ENCODE measurements at regions not wholly inside any gene's neighbourhood (a gene's known extent, or its start where the extent isn't known, plus 50 kb on each side); places are given as distances from the start of the nearest gene placed in this dataset.

GRCh38 chr3:106688464-106688863, 688.8 kb upstream of the CCDC54 start:
- Histone ChIP-seq H3K9me3 (no peaks in the 10 kb centered on the region), H3K27ac (no peak overlapping the region), H3K27me3 (ENCODE audit: insufficient read depth in 3 of 3, low read length in 2 of 3) (no peaks in the 10 kb centered on the region), H3K4me1 (no peaks in the 10 kb centered on the region), H3K4me3 (no peak overlapping the region), H3K36me3 (ENCODE audit: insufficient read depth in 1 of 2, low read depth in 1 of 2) (no peaks in the 10 kb centered on the region)
- no peak for TF ChIP-seq CTCF (IDR thresholded peaks at IDR 0.05)
- 27 to 37% (median 31%) methylated on average over 2 of the region's 2 CpGs for whole genome bisulfite sequencing, 3 donors
- DNase-seq (no peak), ATAC-seq (peak in 3 of 4 donors; percentile 21 to 66 (median 24))
- intact Hi-C loops (cut with DNase I), result no loop called here

- H3K4me1 ChIP-seq, result no peaks in the 10 kb centered on the region
- ATAC-seq (no peak), DNase-seq (no peak)
- no peaks in the 10 kb centered on the region for H3K9me3 ChIP-seq
- H3K27me3 ChIP-seq (ENCODE audit: insufficient read depth in 3 of 3, low read length in 2 of 3), result no peaks in the 10 kb centered on the region
- intact Hi-C loops (cut with DNase I), result no loop called here
- no peak overlapping the region for H3K4me3 ChIP-seq
- no peak for TF ChIP-seq CTCF (IDR thresholded peaks at IDR 0.05)
- WGBS, 3 donors, result 74 to 79% (median 78%) methylated on average over 4 of the region's 4 CpGs
- no peak overlapping the region for H3K27ac ChIP-seq
- H3K36me3 ChIP-seq (ENCODE audit: insufficient read depth in 1 of 2, low read depth in 1 of 2), result no peaks in the 10 kb centered on the region
Observed at GRCh38 chr3:106691476-106691875, 685.8 kb upstream of the CCDC54 start.

GRCh38 chr3:106692624-106693023, 684.6 kb upstream of the CCDC54 start:
- DNase-seq (no peak), ATAC-seq (no peak)
- Histone ChIP-seq H3K4me3 (no peak overlapping the region), H3K36me3 (ENCODE audit: insufficient read depth in 1 of 2, low read depth in 1 of 2) (no peaks in the 10 kb centered on the region), H3K27ac (no peak overlapping the region), H3K9me3 (no peaks in the 10 kb centered on the region), H3K4me1 (no peaks in the 10 kb centered on the region), H3K27me3 (ENCODE audit: insufficient read depth in 3 of 3, low read length in 2 of 3) (no peaks in the 10 kb centered on the region)
- 52 to 72% (median 63%) methylated on average over 3 of the region's 3 CpGs for WGBS, 3 donors
- no peak for TF ChIP-seq CTCF (IDR thresholded peaks at IDR 0.05)
- intact Hi-C loops (cut with DNase I), result no loop called here

- WGBS, 3 donors, result 88 to 93% (median 90%) methylated on average over 5 of the region's 5 CpGs
- Histone ChIP-seq H3K27me3 (ENCODE audit: insufficient read depth in 3 of 3, low read length in 2 of 3) (no peaks in the 10 kb centered on the region), H3K9me3 (no peaks in the 10 kb centered on the region), H3K36me3 (ENCODE audit: insufficient read depth in 1 of 2, low read depth in 1 of 2) (no peaks in the 10 kb centered on the region), H3K4me1 (no peaks in the 10 kb centered on the region), H3K27ac (no peak overlapping the region), H3K4me3 (no peak overlapping the region)
- DNase-seq (no peak), ATAC-seq (no peak)
- no peak for TF ChIP-seq CTCF (IDR thresholded peaks at IDR 0.05)
- intact Hi-C loops (cut with DNase I), result no loop called here
Observed at GRCh38 chr3:106699122-106699521, 678.1 kb upstream of the CCDC54 start.

GRCh38 chr3:106700981-106701380, 676.3 kb upstream of the CCDC54 start:
- no peak for TF ChIP-seq CTCF (IDR thresholded peaks at IDR 0.05)
- WGBS, 3 donors, result 73 to 91% (median 83%) methylated on average over 1 of the region's 1 CpG
- H3K4me3 ChIP-seq, result no peak overlapping the region
- no peak for DNase-seq
- intact Hi-C loops (cut with DNase I), result no loop called here
- H3K27ac ChIP-seq, result no peak overlapping the region
- H3K27me3 ChIP-seq (ENCODE audit: insufficient read depth in 3 of 3, low read length in 2 of 3), result no peaks in the 10 kb centered on the region
- H3K36me3 ChIP-seq (ENCODE audit: insufficient read depth in 1 of 2, low read depth in 1 of 2), result no peaks in the 10 kb centered on the region
- no peaks in the 10 kb centered on the region for H3K9me3 ChIP-seq
- no peaks in the 10 kb centered on the region for H3K4me1 ChIP-seq
- no peak for ATAC-seq
